ENCODE measurements at regions not wholly inside any gene's neighbourhood (a gene's known extent, or its start where the extent isn't known, plus 50 kb on each side); places are given as distances from the start of the nearest gene placed in this dataset.

DNA sequence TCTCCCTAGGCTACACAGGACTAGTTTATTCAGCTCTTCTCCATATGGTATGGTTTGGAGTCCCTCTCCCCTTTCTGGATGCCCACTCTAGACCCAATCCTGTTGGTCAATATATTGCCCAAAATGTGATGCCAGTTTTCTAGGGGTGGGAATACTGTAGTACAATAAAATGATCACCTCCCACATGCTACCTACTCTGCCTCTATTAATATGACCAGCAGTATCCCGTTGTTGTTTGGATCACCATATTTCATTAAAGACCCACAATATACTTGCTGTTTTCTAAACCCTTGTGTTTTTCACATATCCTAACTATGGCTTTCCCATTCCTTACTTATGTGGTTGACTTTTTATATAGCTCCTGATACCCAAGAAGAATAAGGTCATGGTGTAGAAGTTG is 95.9 kb upstream of the IGSF21 start:
- no peak for DNase-seq (ENCODE audit: low read depth)

DNA sequence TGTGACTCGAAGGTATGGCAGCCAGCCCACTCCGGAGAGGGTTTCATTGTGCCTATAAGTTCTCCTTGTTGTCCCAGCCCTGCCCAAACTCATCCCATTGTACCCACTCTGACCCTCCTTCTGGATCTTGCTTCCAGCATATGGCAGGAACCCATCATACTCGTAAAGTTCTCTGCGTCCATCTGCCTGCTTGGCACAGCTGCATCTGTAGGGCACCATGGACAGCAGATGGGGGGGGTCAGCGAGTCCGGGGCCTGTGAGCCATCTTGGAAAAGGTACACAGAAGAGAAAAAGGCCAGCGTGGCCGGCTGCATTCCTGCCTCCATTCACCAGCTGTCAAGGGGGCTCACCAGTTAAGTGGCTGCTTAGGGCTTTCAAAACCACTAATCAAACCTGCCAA is 94.9 kb upstream of the IGSF21 start:
- no peak for DNase-seq (ENCODE audit: low read depth)

DNA sequence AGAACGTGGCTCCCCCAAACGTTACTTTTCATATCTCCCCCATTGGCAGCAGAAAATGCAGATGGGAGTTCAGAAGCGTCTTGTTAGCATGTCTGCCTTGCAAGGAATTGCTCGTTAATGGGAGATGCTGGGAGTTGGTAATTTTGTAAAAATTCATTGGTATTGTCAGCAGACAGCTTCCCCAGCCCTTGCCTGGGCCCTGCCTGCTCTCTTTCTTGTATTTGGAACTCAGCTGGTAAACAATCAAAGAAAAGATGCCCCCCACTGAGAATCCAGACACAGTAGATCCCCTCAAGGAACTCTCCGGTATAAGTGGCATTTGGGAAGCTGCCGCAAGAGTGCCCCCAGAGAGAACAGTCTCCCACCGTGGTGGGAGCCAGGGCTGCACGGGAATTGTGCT is 94.4 kb upstream of the IGSF21 start:
- no peak for DNase-seq (ENCODE audit: low read depth)

DNA sequence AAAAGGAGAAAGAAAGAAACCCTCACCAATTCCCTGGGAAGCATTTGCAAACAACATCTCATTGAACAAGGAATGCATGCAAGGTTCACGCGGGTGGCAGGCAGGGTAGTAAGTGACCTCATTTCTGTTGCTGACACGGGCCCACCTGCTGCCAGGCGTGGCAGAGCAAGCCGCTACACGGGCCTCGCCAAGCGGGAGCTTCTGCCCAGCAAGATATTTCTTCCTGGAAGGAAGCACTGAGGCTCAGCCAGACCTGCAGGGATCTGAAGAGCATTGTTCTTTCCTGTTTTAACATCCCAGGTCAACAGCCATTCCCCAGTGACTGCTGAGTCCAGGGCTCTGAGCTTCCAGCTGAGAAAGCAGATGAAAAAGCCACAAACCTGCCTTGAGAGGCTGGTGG is 91.9 kb upstream of the IGSF21 start:
- no peak for DNase-seq (ENCODE audit: low read depth)

DNA sequence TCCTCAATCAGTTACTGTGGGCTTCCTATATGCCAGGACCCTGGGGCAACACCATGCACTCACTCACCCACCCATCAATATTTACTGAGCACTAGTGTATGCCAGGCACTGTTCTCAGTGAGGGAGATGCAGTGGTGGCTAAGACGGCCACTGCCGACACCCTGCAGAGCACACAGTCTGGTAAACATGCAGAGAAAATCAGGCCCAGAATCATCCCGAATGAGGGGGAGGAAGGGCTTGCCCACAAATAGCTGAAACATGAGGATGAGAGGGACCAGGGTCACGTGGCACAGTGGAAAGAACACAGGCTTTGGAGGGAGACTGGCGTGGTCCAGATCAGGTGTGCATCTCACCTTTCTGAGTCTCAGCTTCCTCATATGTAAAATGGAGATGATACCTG is 89.2 kb upstream of the IGSF21 start:
- DNase-seq (ENCODE audit: low read depth) = no peak

DNA sequence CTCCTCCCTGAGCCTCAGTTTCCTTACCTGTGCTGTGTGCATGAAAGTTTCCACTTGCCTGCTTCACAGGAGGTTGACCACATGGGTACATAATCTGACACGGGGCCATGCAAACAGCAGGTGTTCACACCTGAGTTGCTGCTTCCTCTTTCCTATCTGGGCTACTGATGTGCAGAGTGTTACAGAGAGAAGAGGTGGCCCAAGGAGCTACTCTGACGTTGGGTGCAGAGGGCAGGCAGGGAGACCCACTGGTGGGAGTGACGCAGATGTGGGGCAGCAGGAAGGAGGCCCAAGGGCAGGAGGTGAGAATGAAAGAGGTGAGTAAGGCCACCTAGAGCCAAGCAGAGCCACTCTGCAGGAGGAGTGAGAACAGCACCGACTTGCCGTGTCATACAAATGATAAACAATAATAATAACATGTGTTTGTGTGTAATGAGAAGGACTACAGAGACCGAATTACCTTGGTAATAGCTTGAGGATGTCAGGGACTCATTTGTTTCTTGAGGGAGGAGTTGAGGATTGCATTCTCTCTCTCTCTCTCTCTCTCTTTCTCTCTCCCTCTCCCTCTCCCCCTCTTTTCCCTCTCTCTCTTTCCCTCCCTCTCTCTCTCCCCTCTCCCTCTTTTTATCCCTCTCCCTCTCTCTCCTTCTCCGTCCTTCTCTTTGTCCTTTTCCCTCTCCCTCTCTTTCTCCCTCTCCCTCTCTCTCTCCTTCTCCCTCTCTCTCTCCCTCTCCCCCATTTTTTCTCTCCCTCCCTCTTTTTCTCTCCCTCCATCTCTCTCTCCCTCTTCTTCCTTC is 87.4 kb upstream of the IGSF21 start:
- DNase-seq (ENCODE audit: low read depth) = no peak

DNA sequence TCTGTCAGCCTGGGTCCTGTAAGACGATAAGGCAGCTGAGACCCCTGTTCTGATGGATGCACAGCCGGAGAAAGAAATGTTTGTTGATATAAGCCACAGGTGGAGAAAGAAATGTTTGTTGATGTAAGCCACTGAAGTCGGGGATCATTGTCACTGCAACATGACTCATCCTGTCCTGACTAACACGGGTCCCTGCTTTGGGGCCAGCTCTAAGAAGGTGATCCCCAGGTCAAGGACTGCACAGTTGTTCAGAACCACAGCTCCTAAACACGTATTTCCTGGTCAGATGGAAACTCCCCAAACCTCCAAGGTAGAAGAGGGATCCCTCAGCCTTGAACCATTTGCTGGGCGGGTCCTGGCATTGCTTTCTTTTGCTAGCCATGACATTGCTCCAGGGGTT is 86.4 kb upstream of the IGSF21 start:
- DNase-seq (ENCODE audit: low read depth) = no peak

DNA sequence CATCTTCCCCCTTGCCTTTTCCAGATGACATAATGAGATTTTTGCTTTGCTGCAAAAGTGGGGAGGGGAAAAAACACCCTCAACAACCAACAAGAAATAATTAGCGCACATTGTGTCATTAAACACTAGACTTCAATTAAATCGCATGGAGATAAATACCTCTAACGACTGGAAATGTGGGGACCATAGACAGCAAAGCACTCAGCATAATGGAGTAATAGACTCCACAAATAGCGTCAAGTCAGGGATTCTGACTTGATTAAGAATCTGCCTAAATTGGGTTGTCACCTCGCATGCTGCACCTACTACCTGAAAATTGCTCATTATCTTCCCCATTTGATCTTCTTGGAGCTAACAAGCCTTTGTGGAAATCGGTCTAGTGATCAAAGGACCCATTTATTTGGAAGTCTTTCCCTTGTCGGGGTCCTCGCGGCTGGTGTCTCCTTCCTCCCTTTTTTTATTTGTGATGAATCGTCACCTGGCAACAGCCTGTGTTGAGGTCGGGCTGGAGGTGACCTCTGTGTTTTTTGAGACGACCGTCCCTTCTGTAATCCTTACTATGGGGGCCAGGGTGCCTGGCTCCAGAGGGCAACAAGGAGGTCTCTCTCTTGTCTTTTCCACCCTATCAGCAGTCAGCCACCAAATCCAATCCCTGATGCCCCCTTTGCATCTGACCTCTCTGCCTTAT is 75.3 kb upstream of the IGSF21 start:
- DNase-seq (ENCODE audit: low read depth) = no peak

DNA sequence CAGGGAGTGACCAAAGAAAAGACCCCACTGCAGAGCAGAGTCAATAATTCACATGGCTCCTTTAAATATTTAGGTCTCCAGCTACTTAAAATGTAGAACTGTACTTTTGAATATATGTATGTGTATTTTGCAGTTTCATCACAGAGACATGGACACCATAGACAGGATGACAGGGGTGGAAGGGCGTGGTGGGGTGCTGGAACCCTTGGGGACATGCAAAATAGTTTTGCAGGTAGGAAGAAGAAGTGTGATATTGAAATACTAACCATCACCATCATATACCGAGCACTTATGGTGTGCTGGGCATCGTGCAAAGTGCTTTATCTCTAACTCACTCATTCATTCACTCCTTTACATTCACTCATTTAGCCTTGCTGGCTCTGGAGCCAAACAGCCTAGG is 72.5 kb upstream of the IGSF21 start:
- DNase-seq (ENCODE audit: low read depth) = no peak

DNA sequence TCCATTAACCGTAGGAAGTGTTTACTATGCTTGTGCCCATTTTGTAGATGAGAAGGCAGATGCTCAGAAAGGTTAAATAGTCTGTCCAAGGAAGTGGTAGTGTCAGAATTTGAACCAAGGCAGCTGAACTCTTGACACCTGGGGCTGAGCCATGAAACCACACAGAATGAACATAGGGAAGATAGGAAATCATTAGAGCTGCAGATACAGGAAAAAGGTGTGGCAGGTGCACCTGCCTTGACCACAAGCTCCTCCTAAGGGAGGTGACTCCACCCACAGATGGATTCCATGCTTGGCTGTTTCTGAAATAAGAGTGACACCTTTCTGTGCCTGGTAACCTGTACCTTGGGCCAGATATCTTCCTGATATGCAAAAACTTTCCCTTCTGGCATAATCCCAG is 69.9 kb upstream of the IGSF21 start:
- DNase-seq (ENCODE audit: low read depth) = no peak

DNA sequence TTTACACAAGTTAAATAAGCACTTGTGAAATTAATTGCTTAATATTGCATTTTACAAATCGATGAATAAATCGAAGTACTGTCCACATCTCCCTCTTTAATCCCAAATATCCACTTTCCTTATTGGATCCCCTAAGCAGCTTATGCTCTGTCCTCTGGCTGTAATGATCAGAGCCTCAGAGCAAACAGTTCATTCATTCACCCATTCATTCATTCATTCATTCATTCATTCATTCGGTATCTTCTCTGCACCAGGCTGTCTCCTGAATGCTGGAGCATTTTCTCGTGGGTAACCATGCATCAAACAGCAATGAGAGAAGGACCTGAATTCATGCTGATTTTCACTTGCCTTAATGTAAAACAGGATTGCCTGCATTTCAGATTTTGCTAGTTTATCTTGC is 69.5 kb upstream of the IGSF21 start:
- no peak for DNase-seq (ENCODE audit: low read depth)

DNA sequence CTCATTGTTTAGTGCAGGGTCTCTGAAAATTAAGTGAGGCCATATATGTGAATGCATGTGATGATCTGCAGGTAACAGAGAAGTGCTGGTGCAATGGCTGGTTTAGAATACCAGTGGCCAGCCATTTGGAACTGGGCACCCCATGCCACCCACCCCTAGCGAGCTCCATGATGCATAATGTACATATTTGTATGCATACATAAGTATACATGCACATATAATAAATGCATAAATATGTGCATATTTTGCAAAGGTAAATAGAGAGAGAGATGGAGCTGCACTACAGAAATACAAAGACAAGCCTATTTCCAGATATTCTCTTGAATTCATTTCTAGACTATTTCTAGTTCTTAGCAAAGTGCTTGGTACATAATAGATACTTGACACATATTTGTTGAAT is 68.5 kb upstream of the IGSF21 start:
- no peak for DNase-seq (ENCODE audit: low read depth)

DNA sequence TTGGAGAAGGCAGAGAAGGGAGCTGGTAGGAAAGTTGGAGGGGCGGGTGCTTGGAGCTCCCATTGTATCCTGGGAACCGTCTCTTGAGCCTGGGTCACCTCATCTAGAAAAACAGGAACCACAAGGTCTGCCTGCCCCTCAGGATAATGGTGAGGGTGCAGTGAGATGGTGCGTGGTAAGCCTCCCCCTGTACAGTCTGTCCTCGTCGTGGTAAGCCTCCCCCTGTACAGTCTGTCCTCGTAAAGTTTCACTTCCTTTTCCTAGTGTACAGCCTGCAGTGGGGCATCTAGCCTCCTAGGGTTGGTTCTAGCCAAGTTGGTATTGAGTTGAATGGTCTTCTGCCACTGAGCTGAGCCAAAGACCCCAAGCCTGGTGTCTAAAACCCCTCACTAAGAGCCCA is 66.5 kb upstream of the IGSF21 start:
- no peak for DNase-seq (ENCODE audit: low read depth)

DNA sequence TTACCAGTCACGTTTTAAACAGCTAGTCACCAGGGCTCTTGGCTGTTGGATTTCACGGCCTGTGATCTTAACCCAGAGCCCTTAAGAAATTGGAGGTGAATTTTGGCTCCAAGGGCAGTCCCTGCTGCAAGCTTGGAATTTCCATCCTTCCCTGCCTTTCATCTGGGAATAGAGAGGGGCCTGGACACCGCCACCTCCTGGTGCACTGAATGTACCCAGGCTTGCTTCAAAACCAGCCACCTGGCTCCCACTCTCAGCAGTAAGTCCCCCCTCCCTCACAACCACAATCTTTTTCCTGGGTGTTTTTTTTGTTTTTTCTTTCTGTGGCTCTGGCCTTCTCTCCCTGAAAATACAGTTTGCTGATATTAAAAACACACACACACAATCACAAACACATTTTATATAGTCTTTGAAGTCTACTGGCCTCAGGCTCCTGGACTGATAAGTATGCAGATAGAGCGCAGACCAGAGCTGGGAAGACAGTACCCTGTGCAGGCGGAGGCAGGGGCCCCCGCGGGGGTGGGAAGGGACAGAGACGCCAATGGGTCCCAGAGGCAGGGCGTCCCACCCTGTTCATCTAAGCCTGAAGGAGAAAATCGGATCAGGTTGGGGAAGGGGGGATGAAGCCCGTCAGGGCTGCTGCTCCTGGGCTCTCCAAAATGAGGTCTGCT is 65.8 kb upstream of the IGSF21 start:
- DNase-seq (ENCODE audit: low read depth) = no peak

DNA sequence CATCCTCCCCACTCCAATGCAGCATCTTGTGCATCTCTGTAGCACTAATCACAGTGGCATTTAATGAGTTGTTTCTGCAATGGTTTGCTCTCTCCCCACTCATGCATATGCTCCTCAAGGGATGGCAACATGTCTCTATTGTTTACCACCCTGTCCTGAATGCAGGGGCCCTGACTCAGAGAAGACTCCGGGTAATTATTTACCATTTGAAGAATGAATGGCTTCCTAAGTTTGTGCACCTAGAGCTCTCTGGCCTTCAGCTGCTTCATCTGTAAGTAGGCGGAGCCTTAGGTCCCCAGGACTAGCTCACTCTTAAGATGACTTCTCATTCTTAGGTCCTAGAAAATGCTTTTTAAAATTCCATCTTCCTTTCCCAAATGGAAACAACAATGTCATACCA is 63.7 kb upstream of the IGSF21 start:
- no peak for DNase-seq (ENCODE audit: low read depth)

DNA sequence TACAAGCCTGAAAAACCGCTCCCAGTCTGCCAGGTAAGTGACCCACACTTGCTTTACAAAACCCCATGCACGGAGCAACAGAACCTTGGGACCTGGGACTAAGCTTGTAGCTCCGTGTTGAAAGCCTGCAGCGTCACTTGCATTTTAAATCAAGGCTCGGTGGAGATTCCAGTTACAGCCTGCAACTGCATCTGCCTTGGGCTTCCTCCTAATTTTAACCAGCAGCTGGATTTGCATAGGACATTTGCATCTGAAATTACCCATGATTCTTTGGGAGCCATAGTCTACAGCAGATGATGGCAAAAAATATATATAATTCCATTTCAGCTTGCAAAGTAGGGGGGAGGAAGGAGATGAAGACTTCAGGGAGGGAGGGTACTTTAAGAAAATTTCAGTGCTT is 62.4 kb upstream of the IGSF21 start:
- no peak for DNase-seq (ENCODE audit: low read depth)

DNA sequence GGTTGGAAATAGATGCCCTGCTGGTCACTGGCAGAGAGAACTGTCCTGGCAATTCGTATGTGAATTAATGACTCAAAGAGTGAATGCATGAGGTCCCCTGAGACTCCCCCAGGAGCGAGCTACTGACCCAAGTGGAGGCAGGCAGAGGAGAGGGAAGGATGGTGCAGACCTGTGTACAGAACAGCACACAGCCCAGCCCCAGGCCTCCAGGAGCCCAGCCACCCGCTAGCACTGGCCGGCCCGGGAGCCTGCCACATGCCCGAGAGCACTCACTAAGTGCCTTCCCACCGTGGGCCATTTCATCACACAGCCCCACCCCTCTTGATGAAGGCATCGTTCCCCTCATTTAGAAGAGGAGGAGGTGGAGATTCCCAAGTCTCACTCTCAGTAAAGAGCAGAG is 62.0 kb upstream of the IGSF21 start:
- no peak for DNase-seq (ENCODE audit: low read depth)

DNA sequence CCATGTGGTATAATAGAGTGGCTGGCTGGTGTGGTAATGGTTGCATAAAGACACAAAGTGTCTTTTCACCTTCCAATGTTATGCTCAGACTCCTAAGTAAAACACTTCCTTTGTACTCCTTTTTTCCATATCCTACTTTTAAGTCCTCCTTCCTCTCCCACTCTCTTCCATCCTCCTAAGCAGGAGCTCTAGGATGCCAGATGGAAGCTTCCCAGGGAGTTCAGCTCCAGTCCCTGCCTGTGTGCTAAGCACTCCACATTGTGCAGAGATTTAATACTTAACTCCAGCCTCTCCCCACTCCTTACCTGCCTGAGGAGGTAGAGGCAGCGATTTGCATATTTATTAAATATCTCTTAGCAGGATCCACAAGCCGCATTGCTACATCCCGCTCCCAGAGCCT is 60.5 kb upstream of the IGSF21 start:
- DNase-seq (ENCODE audit: low read depth) = no peak

DNA sequence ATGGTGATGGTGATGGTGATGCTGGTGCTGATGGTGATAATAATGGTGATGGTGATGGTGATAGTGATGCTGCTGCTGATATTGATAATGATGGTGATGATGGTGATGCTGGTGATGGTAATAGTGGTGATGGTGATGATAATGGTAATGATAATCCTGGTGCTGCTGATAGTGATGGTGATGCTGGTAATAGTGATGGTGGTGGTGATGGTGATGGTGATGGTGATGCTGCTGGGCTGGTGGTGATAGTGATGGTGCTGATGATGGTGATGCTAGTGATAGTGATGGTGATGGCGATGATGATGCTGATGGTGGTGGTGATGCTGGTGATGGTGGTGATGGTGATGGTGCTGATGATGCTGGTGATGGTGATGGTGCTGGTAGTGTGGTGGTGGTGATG is 58.4 kb upstream of the IGSF21 start:
- DNase-seq (ENCODE audit: low read depth) = no peak

DNA sequence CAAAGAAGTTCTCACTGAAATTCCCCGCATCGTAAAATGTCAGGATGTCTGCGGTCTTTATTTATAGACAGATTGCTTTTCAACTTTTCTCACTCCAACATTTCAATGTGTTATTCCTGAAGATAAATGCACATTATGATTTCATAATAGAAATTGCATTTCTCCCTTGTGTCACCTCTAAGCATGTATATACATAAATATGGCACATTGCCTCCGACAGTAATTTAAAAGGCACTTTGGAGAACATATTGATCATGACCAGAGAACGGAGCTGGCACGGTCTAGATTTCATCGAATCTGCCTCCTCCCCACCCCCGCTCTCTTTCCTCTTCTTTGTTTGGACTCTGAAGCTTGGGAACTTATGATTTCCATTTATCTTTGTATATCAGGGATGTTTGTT is 54.9 kb upstream of the IGSF21 start:
- DNase-seq (ENCODE audit: low read depth) = no peak

DNA sequence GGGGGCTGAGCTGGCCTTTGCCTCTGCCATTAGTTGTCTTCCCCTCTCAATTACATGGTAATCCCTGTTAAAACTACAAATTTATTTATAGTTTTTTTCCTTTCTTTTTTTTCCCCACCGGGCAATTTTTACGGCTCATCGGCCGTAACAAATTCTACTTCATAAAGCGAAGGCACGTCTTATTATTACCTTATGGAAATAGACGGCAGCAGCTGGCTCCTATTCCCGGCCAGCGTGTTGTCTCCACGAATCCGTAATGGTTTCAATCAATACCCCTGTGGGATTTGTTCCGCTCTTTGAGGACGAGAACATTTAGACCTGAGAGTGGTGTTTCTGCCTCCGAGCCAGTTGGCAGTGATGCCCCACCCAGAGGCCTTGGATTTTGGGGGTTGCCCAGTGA is 52.4 kb upstream of the IGSF21 start:
- DNase-seq (ENCODE audit: low read depth) = no peak

DNA sequence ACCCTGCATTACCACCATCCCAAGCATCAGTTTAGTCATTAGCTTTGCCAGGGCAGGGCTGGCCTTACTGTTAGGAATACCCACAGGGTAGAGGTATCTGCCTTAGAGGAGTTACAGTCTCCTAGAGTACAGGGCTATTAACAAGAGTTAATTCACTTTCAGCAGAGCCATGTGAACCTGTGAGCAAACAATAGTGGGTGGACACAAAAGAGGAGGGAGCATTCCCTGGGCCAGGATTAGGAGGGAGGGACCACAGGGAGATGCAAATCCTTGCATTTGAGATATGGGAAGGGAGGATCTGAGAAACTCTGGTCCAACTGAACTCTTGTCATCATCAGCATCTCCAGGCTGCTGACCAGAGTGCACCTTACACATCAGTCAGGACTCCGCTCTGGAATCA is 51.1 kb upstream of the IGSF21 start:
- no peak for DNase-seq (ENCODE audit: low read depth)

DNA sequence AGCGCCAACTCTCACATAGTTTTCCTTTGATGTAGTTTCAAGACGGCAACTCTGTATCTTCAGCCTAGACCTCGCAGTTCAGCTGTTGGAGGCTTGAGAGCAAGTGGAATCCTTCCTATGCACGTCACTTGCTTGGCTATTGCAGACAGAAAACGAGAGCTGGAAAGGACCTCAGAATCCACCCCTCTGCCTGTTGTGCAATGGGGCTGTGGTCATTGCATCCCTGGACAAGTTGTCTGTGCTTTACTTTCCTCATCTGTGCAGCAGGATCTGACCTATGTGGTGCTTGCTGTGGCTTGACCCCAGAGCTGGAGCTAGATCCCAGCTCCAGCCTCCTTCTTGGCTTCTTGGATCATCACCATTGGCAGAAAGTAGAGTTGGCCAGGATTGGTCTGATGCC is 50.0 kb upstream of the IGSF21 start:
- no peak for DNase-seq (ENCODE audit: low read depth)
